A673 (cell line): ENCODE measurements at regions not wholly inside any gene's neighbourhood (a gene's known extent, or its start where the extent isn't known, plus 50 kb on each side); places are given as distances from the start of the nearest gene placed in this dataset.

Experiments used
- BruUV-seq: library from RNA; stranded (reverse); fragments of 400-500 nt; replicated peaks from 2 replicates; lab custom pipeline; 2021; lab: Mats Ljungman, UMichigan
- CTCF ChIA-PET: fragments of 300-600 bp; sonication (Branson Sonifier 250); formaldehyde crosslinking; loops from one replicate; lab custom pipeline; 2022; ENCODE audit warnings: antibody characterized with exemption; lab: Charles Lee
- POLR2A ChIA-PET: fragments of 300-600 bp; sonication (Branson Sonifier 250); formaldehyde crosslinking; loops from one replicate; lab custom pipeline; 2022; ENCODE audit warnings: antibody characterized with exemption; ENCODE audit not compliant: low non-redundant PET; lab: Charles Lee
- DNase-seq: peaks from one replicate; pipeline ENCODE4 v3.0.0-alpha.2; 2015; ENCODE audit warnings: low spot score
- H3K27ac ChIP-seq: fragments of 200-600 bp; sonication (generic); 2 replicates; pipeline ENCODE4 v1.5.1; 2016; ENCODE audit warnings: mixed run types, low read depth, mild to moderate bottlenecking, mixed read lengths, antibody characterized with exemption, low read length; ENCODE audit not compliant: poor library complexity, severe bottlenecking
- H3K27me3 ChIP-seq: fragments of 200-600 bp; sonication (generic); replicated peaks from 2 replicates; pipeline ENCODE4 v1.6.1; 2017; ENCODE audit warnings: mixed run types, low read depth, mild to moderate bottlenecking, mixed read lengths, antibody characterized with exemption, low read length; ENCODE audit not compliant: insufficient read depth, poor library complexity
- H3K36me3 ChIP-seq: fragments of 200-600 bp; sonication (generic); 2 replicates; pipeline ENCODE4 v1.6.1; 2016; ENCODE audit warnings: mixed run types, mild to moderate bottlenecking, mixed read lengths, antibody characterized with exemption, low read length; ENCODE audit not compliant: insufficient read depth, poor library complexity, severe bottlenecking
- H3K4me1 ChIP-seq: fragments of 200-600 bp; sonication (generic); 2 replicates; pipeline ENCODE4 v1.6.1; 2017; ENCODE audit warnings: mixed run types, mild to moderate bottlenecking, mixed read lengths, antibody characterized with exemption, low read length; ENCODE audit not compliant: insufficient read depth, poor library complexity, severe bottlenecking
- H3K4me3 ChIP-seq: fragments of 200-600 bp; sonication (generic); 2 replicates; pipeline ENCODE4 v1.5.1; 2016; ENCODE audit warnings: low read depth, mixed run types, mild to moderate bottlenecking, mixed read lengths, low read length; ENCODE audit not compliant: poor library complexity, severe bottlenecking
- H3K9me3 ChIP-seq: fragments of 200-600 bp; sonication (generic); 2 replicates; pipeline ENCODE4 v1.6.1; 2016; ENCODE audit warnings: mixed run types, low read depth, mild to moderate bottlenecking, mixed read lengths, antibody characterized with exemption, low read length; ENCODE audit not compliant: poor library complexity, severe bottlenecking
- CTCF ChIP-seq: fragments of 300-800, 200-600 bp; sonication (generic); conservative IDR thresholded peaks from 2 replicates; pipeline ENCODE4 v1.5.1; 2017; ENCODE audit warnings: low read depth, mild to moderate bottlenecking, antibody characterized with exemption, low read length, moderate library complexity, mixed read lengths
- EZH2 ChIP-seq: fragments of 200-600 bp; sonication (generic); IDR thresholded peaks from 2 replicates; pipeline ENCODE4 v1.6.1; 2017; ENCODE audit warnings: borderline replicate concordance, low read depth, mild to moderate bottlenecking, mixed read lengths, antibody characterized with exemption, low read length; ENCODE audit not compliant: poor library complexity, severe bottlenecking
- intact Hi-C: fragments of 100-400 bp; cut with micrococcal nuclease; formaldehyde crosslinking; loops from one replicate; pipeline ENCODE4 v1.10.0; 2022; ENCODE audit not compliant: unreplicated experiment

DNA sequence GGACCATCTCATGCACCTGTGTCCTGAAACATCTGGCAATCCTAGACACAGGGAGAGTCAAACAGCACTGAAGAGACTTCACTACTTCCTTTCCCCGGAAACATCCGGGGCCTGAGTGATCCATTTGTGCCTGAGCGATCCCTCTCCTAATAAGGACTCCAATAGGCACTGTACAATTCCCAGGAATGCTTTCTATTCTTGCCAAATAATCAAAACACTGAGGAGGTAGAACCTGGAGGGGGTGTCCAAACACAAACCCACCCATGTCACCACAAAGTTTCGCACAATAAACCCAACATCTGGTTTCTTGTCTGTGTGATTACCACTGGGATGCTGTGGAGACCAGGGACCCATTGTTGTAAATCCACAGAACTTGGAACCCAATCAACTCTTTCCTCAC is 205.0 kb downstream of the OPA1 start:
- Histone ChIP-seq H3K4me1 (peaks cover 7% of the 10 kb centered on the region), H3K27me3 (no peaks in the 10 kb centered on the region), H3K4me3 (no peak overlapping the region), H3K27ac (no peak overlapping the region), H3K36me3 (no peaks in the 10 kb centered on the region), H3K9me3 (no peaks in the 10 kb centered on the region)
- DNase-seq = no peak
- intact Hi-C loops = no loop called here
- ChIA-PET POLR2A (no interaction called here), CTCF (no interaction called here)
- TF ChIP-seq EZH2 = no peak
- no peak for TF ChIP-seq CTCF
- BruUV-seq = no TSS peak

DNA sequence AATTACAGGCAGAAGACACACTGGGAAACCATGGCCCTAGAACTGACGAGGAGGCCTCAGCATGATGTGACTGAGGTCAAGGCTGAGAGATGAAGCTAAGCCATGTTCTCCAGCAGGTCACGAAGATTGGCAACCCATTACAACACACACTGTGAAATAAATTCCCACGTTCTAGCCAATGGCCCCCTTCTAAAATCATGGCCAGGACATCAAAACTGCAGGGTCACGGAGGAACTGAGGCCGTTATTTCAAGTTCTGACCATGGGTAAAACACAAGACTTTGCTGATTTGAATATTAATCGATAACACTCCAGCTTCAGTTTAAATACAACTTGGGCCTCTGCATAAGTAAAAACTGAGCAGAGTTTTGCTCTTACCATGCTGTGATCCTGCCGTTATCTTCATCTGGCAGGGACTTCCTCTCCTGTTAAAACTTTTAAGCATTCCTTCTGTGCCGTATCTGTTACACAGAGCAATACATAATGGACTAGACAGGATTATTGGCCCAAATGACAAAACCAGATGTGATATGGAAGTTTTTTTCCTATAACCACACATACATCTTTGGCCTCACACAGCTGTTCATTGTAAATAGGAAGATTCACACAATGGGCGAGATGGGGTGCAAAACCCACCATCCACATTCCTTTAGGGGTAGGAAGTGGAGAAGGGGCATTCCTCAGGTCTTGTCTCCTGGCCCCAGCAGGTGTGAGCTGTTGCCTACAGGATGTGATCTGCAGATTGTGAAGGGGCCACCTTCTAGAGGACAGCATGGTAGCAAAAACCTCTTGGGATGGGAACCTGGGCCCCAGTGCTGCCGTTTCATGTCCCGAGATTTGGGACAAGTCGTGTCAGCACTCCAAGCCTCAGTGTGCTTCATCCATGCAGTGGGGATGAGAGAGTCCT is 207.4 kb downstream of the OPA1 start:
- ChIA-PET CTCF (interaction anchor here (0.8 kb wide), 1 partner anchor 16 kb away, joined by 3 read pairs; no protein-coding TSS in a partner anchor), POLR2A (interaction anchor here (0.6 kb wide), 1 partner anchor 339 kb away, joined by 4 read pairs; no protein-coding TSS in a partner anchor)
- TF ChIP-seq CTCF = no peak
- no peak for TF ChIP-seq EZH2

GRCh38 chr3:193801097-193801496 is 208.1 kb downstream of the OPA1 start:
- no peaks in the 10 kb centered on the region for H3K9me3 ChIP-seq
- DNase-seq = no peak
- no peaks in the 10 kb centered on the region for H3K27me3 ChIP-seq
- TF ChIP-seq CTCF (no peak), EZH2 (no peak)
- ChIA-PET CTCF (no interaction called here), POLR2A (no interaction called here)
- no peak overlapping the region for H3K4me3 ChIP-seq
- peaks cover 15% of the 10 kb centered on the region for H3K4me1 ChIP-seq
- no peaks in the 10 kb centered on the region for H3K36me3 ChIP-seq
- intact Hi-C loops = no loop called here
- no peak overlapping the region for H3K27ac ChIP-seq
- BruUV-seq = no TSS peak

More for the DNA sequence above, 207.4 kb downstream of the OPA1 start:
- Histone ChIP-seq H3K36me3 (no peaks in the 10 kb centered on the region), H3K4me1 (peaks cover 9% of the 10 kb centered on the region), H3K27me3 (no peaks in the 10 kb centered on the region), H3K27ac (no peak overlapping the region), H3K9me3 (no peaks in the 10 kb centered on the region), H3K4me3 (no peak overlapping the region)
- no peak for DNase-seq
- BruUV-seq = no TSS peak
- intact Hi-C loops = no loop called here
